ENCODE measurements at regions not wholly inside any gene's neighbourhood (a gene's known extent, or its start where the extent isn't known, plus 50 kb on each side); places are given as distances from the start of the nearest gene placed in this dataset.

GRCh38 chr16:79931721-79932120 lies 331.2 kb upstream of the MAF start:
- no peak overlapping the region for H3K56ac ChIP-seq (ENCODE audit: insufficient read length, low read depth, low read length)
- no peak overlapping the region for H2BK20ac ChIP-seq (ENCODE audit: low read depth, low read length, poor library complexity, severe bottlenecking)
- no peak overlapping the region for H3K4me2 ChIP-seq (ENCODE audit: insufficient read depth, insufficient read length, low read length)
- H4K5ac ChIP-seq (ENCODE audit: insufficient read length, low read depth, low read length): no peak overlapping the region
- no peak overlapping the region for H2BK15ac ChIP-seq (ENCODE audit: low read depth, low read length)
- no peak overlapping the region for H2BK120ac ChIP-seq (ENCODE audit: low read depth, low read length, poor library complexity, severe bottlenecking)
- no peaks in the 10 kb centered on the region; the same call in 1 of the 2 replicates for H3K4me1 ChIP-seq (ENCODE audit: insufficient read depth, low read length)
- no peak overlapping the region for H3T11ph ChIP-seq (ENCODE audit: low read length)
- Mint-ChIP-seq H3K27ac (no peak overlapping the region; a peak in 1 of 7 replicates), H3K36me3 (ENCODE audit: insufficient read depth in 1 of 3, low read depth in 3 of 3) (no peaks in the 10 kb centered on the region), H3K4me1 (no peaks in the 10 kb centered on the region), H3K9me3 (no peaks in the 10 kb centered on the region), H3K4me3 (no peak overlapping the region), H3K27me3 (ENCODE audit: low read depth) (no peaks in the 10 kb centered on the region)
- no peaks in the 10 kb centered on the region for H4K20me1 ChIP-seq (ENCODE audit: control insufficient read depth, insufficient read depth, insufficient read length)
- no peak overlapping the region for H4K91ac ChIP-seq (ENCODE audit: insufficient read length, low read depth, low read length)
- no peak for TF ChIP-seq CTCF (conservative IDR thresholded peaks at IDR 0.05)
- H2AK5ac ChIP-seq (ENCODE audit: insufficient read length, low read length): no peak overlapping the region
- H3K79me1 ChIP-seq (ENCODE audit: insufficient read depth, low read depth, low read length, poor library complexity, severe bottlenecking): no peaks in the 10 kb centered on the region
- no peaks in the 10 kb centered on the region for H3K79me2 ChIP-seq (ENCODE audit: insufficient read depth, low read length)
- H3K9me3 ChIP-seq (ENCODE audit: control insufficient read depth, low read depth, low read length): no peaks in the 10 kb centered on the region
- DNase-seq: no peak
- no peak overlapping the region for H3K9ac ChIP-seq (ENCODE audit: extremely low read depth, insufficient read length, low read length)
- H2BK5ac ChIP-seq (ENCODE audit: insufficient read length, low read length): no peak overlapping the region
- no peak overlapping the region for H3K23ac ChIP-seq (ENCODE audit: insufficient read length, low read depth, low read length)
- H3K18ac ChIP-seq (ENCODE audit: insufficient read length, low read depth, low read length): no peak overlapping the region
- no CpG with 5 or more reads among the region's 1 CpG for WGBS (ENCODE audit: extremely low coverage, insufficient read length, low lambda C conversion rate)
- H3K4ac ChIP-seq (ENCODE audit: low read depth, low read length): no peak overlapping the region
- H3K27me3 ChIP-seq (ENCODE audit: insufficient read depth, low read length): no peaks in the 10 kb centered on the region
- H3K27ac ChIP-seq (ENCODE audit: insufficient read length, low read depth, low read length): no peak overlapping the region
- no peak overlapping the region for H2BK12ac ChIP-seq (ENCODE audit: insufficient read length, low read depth, low read length)
- no peaks in the 10 kb centered on the region for H3K23me2 ChIP-seq (ENCODE audit: insufficient read length, low read depth, low read length, poor library complexity, severe bottlenecking)
- no peak overlapping the region for H4K8ac ChIP-seq (replicated peaks; ENCODE audit: insufficient read length, low read depth, low read length)
- no peak overlapping the region for H3K14ac ChIP-seq (ENCODE audit: insufficient read depth, low read length)
- no peak overlapping the region for H2AFZ ChIP-seq (ENCODE audit: low read length)

All from H9 (cell line).